Osteoblast (primary cell): ENCODE measurements at regions not wholly inside any gene's neighbourhood (a gene's known extent, or its start where the extent isn't known, plus 50 kb on each side); places are given as distances from the start of the nearest gene placed in this dataset.

Source experiments
- DNase-seq: peaks from one replicate; pipeline ENCODE4 v3.0.0; 2011; ENCODE audit warnings: low spot score, mixed read lengths; ENCODE audit not compliant: insufficient read length; ENCODE audit errors: missing footprints
- H2AFZ ChIP-seq: 2 replicates; pipeline ENCODE4 v1.6.0; 2011; ENCODE audit warnings: mild to moderate bottlenecking, low read length
- H3K27ac ChIP-seq: 2 replicates; pipeline ENCODE4 v1.5.1; 2011; ENCODE audit warnings: mild to moderate bottlenecking, low read depth, low read length, moderate library complexity
- H3K27me3 ChIP-seq: 2 replicates; pipeline ENCODE4 v1.6.0; 2012; ENCODE audit warnings: mild to moderate bottlenecking, control low read depth, inconsistent platforms, low read length, moderate library complexity; ENCODE audit not compliant: insufficient read depth
- H3K36me3 ChIP-seq: 2 replicates; pipeline ENCODE4 v1.5.1; 2011; ENCODE audit warnings: mild to moderate bottlenecking, low read length, control low read depth, moderate library complexity; ENCODE audit not compliant: insufficient read depth
- H3K4me1 ChIP-seq: 2 replicates; pipeline ENCODE4 v1.5.1; 2011; ENCODE audit warnings: mild to moderate bottlenecking, low read length, control low read depth, moderate library complexity; ENCODE audit not compliant: insufficient read depth
- H3K4me2 ChIP-seq: 2 replicates; pipeline ENCODE4 v1.6.0; 2011; ENCODE audit warnings: mild to moderate bottlenecking, low read length; ENCODE audit not compliant: insufficient read depth
- H3K4me3 ChIP-seq: fragments of 200-600 bp; sonication (generic); 3 replicates; pipeline ENCODE4 v1.5.1; 2012; ENCODE audit warnings: mild to moderate bottlenecking, low read length, inconsistent platforms; ENCODE audit not compliant: insufficient read depth
- H3K79me2 ChIP-seq: 2 replicates; pipeline ENCODE4 v1.6.0; 2012; ENCODE audit warnings: mild to moderate bottlenecking, low read length, control low read depth, inconsistent platforms; ENCODE audit not compliant: insufficient read depth
- H3K9me3 ChIP-seq: 2 replicates; pipeline ENCODE4 v1.5.1; 2011; ENCODE audit warnings: low read depth, low read length, control low read depth
- H4K20me1 ChIP-seq: 2 replicates; pipeline ENCODE4 v1.6.0; 2012; ENCODE audit warnings: mild to moderate bottlenecking, low read length, control low read depth; ENCODE audit not compliant: insufficient read depth
- TF ChIP-seq, protein P1 (sequence below): IDR thresholded peaks from 2 replicates; pipeline ENCODE4 v1.5.1; 2011; ENCODE audit warnings: mild to moderate bottlenecking, low read depth, low read length, moderate library complexity; ENCODE audit errors: extremely low read depth

DNA sequence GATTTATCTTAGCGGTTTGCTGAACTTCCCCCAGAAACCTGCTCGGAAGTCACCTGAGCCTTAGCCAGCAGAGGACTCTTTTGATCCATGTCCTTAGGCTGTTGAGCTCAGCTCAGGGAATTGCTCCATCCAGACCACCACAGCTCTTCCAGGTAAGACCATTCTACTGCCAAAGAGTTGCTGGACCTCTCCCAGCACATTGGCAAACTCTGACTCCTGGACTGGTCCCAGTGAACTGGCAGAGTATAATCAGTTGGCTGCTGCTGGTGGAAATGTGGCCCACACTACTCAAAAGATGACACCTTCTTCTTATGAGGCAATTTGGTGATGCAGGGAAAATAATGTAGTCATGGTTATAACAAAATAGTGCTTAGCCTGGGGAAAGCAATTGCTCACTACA is 308.8 kb upstream of the FIGN start:
- DNase-seq, result no peak
- TF ChIP-seq, protein P1, sequence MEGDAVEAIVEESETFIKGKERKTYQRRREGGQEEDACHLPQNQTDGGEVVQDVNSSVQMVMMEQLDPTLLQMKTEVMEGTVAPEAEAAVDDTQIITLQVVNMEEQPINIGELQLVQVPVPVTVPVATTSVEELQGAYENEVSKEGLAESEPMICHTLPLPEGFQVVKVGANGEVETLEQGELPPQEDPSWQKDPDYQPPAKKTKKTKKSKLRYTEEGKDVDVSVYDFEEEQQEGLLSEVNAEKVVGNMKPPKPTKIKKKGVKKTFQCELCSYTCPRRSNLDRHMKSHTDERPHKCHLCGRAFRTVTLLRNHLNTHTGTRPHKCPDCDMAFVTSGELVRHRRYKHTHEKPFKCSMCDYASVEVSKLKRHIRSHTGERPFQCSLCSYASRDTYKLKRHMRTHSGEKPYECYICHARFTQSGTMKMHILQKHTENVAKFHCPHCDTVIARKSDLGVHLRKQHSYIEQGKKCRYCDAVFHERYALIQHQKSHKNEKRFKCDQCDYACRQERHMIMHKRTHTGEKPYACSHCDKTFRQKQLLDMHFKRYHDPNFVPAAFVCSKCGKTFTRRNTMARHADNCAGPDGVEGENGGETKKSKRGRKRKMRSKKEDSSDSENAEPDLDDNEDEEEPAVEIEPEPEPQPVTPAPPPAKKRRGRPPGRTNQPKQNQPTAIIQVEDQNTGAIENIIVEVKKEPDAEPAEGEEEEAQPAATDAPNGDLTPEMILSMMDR, result no peak

DNA sequence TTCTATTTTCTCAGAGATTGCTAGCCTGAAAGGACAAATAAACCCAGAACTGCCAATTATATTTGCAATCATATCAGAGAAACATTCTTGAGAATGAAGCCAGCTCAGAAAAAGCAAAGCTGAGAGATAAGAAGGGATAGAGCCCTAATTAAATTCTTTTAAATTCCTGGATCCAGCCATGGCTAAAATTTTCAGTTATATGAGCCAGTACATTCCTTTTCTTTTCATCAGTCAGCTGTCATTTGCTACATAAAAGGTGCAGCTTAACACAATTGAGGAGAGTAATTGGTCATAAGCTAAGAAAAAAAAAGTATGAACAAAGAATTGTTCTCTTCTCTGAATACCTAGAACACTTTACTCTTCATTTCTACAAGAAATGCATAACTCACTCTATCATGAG is 303.5 kb upstream of the FIGN start:
- no peak overlapping the region for H3K4me3 ChIP-seq
- TF ChIP-seq, protein P1, result no peak
- no peak overlapping the region for H2AFZ ChIP-seq
- no peaks in the 10 kb centered on the region for H4K20me1 ChIP-seq
- H3K27me3 ChIP-seq, result no peaks in the 10 kb centered on the region
- no peak for DNase-seq
- H3K4me2 ChIP-seq, result no peak overlapping the region
- no peak overlapping the region for H3K27ac ChIP-seq
- H3K36me3 ChIP-seq, result no peaks in the 10 kb centered on the region
- no peaks in the 10 kb centered on the region for H3K4me1 ChIP-seq
- no peaks in the 10 kb centered on the region for H3K9me3 ChIP-seq
- H3K79me2 ChIP-seq, result no peaks in the 10 kb centered on the region

More for the DNA sequence above, 308.8 kb upstream of the FIGN start:
- H2AFZ ChIP-seq, result no peak overlapping the region
- H3K36me3 ChIP-seq, result no peaks in the 10 kb centered on the region
- H3K4me2 ChIP-seq, result no peak overlapping the region
- no peaks in the 10 kb centered on the region for H3K9me3 ChIP-seq
- no peak overlapping the region for H3K27ac ChIP-seq
- H3K4me3 ChIP-seq, result no peak overlapping the region
- H3K79me2 ChIP-seq, result no peaks in the 10 kb centered on the region
- H3K4me1 ChIP-seq, result no peaks in the 10 kb centered on the region
- no peaks in the 10 kb centered on the region for H4K20me1 ChIP-seq
- H3K27me3 ChIP-seq, result no peaks in the 10 kb centered on the region

DNA sequence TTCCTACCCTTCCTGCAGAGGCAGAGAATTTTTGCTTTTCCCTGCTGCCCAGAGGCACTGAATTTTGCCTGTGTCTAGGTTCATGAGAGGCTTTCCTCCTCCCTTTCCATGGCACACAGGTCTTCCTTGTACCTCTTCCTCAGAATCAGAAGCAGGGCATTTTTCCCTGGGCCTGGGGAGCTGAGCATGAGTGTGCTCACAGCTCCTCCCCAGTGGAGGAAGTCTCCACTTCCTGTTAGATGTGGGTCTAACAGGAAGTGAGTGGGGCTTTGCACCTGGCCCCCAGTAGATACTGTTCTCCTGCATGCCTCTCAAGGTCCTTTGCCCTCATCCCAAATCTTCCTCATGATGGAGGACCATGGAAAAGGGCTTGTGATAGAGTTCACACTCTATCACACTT is 297.2 kb upstream of the FIGN start:
- H3K4me2 ChIP-seq, result no peak overlapping the region
- TF ChIP-seq, protein P1, result no peak
- peak overlapping the region; percentile 29 for H2AFZ ChIP-seq
- no peaks in the 10 kb centered on the region for H4K20me1 ChIP-seq
- H3K79me2 ChIP-seq, result no peaks in the 10 kb centered on the region
- no peaks in the 10 kb centered on the region for H3K27me3 ChIP-seq
- no peaks in the 10 kb centered on the region for H3K9me3 ChIP-seq
- H3K4me3 ChIP-seq, result no peak overlapping the region
- DNase-seq, result no peak
- no peak overlapping the region for H3K27ac ChIP-seq
- peaks cover 10% of the 10 kb centered on the region for H3K4me1 ChIP-seq
- H3K36me3 ChIP-seq, result no peaks in the 10 kb centered on the region

DNA sequence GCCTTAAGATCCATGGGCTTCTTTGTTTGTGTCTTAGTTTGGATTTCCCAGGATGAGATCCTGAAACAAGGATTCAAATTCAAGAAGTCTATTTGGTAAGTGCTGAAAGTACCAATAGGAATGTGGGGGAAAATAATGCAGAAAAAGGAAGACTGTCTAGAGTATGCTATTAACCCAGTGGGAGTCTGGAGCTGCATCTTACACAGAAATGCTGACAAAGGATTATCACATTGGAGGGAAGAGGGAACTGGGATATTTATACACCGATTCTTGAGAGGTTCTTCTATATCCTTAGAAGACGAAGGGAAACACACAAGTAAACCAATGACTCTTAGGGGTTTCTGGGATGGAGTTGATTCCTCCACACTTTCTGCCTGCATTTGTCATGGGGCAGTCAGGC is 294.8 kb upstream of the FIGN start:
- no peaks in the 10 kb centered on the region for H3K27me3 ChIP-seq
- H3K4me3 ChIP-seq, result no peak overlapping the region
- H3K27ac ChIP-seq, result no peak overlapping the region
- no peaks in the 10 kb centered on the region for H3K79me2 ChIP-seq
- H2AFZ ChIP-seq, result no peak overlapping the region
- H3K9me3 ChIP-seq, result no peaks in the 10 kb centered on the region
- H3K36me3 ChIP-seq, result no peaks in the 10 kb centered on the region
- H3K4me2 ChIP-seq, result no peak overlapping the region
- H3K4me1 ChIP-seq, result peaks cover 10% of the 10 kb centered on the region
- H4K20me1 ChIP-seq, result no peaks in the 10 kb centered on the region
- TF ChIP-seq, protein P1, result no peak
- DNase-seq, result no peak
